HFF-Myc (cell line): ENCODE measurements at regions not wholly inside any gene's neighbourhood (a gene's known extent, or its start where the extent isn't known, plus 50 kb on each side); places are given as distances from the start of the nearest gene placed in this dataset.
A peak's percentile ranks its signal among the peaks of the same experiment; 100 is the strongest.

Experiments
- DNase-seq: peaks from one replicate; pipeline ENCODE4 v3.0.0-alpha.2; 2011; ENCODE audit warnings: low read depth; ENCODE audit errors: extremely low read depth
- H3K4me3 ChIP-seq: replicated peaks from 2 replicates; pipeline ENCODE4 v1.5.1; 2011; ENCODE audit warnings: low read depth, mild to moderate bottlenecking, control low read depth, low read length
- CTCF ChIP-seq: IDR thresholded peaks from 2 replicates; pipeline ENCODE4 v1.5.1; 2012; ENCODE audit warnings: mild to moderate bottlenecking, low read depth, low read length, control low read depth; ENCODE audit errors: missing control alignments

DNA sequence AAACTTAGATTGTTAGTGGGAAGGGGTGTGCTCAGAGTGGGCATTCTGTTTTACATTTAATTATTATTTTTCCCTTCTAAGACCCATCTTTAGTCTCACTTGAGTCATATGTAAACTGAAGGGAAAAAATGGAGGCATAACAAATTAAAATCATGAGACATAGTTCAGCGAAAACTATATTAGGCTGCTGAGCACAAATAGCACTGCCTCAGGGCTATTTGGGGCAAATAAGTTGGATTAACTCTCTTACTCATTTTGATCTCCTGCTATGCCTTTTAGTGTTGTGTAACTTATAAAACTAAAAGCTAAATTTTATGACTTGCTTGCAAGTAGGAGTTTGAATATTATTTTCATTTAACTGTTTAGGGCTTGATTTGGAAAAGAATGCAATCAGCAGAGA is 1329.2 kb upstream of the PCDH7 start:
- TF ChIP-seq CTCF: no peak
- no peak for DNase-seq
- no peak overlapping the region for H3K4me3 ChIP-seq

GRCh38 chr4:29405116-29405515 is 1315.1 kb upstream of the PCDH7 start:
- DNase-seq: no peak
- no peak overlapping the region for H3K4me3 ChIP-seq
- no peak for TF ChIP-seq CTCF

- H3K4me3 ChIP-seq: no peak overlapping the region
- no peak for TF ChIP-seq CTCF
- no peak for DNase-seq
Measured at GRCh38 chr4:29415771-29416170, 1304.4 kb upstream of the PCDH7 start.

- TF ChIP-seq CTCF: no peak
- no peak overlapping the region for H3K4me3 ChIP-seq
- peak; percentile 7 for DNase-seq
Measured at GRCh38 chr4:29423836-29424721, 1296.1 kb upstream of the PCDH7 start.

- no peak for DNase-seq
- TF ChIP-seq CTCF: no peak
- H3K4me3 ChIP-seq: no peak overlapping the region
Measured at GRCh38 chr4:29453303-29453820, 1266.8 kb upstream of the PCDH7 start.

- no peak overlapping the region for H3K4me3 ChIP-seq
- TF ChIP-seq CTCF: no peak
- no peak for DNase-seq
Measured at GRCh38 chr4:29459926-29460325, 1260.2 kb upstream of the PCDH7 start.
